Parathyroid adenoma (tissue), 2 donors: ENCODE measurements at regions not wholly inside any gene's neighbourhood (a gene's known extent, or its start where the extent isn't known, plus 50 kb on each side); places are given as distances from the start of the nearest gene placed in this dataset.

ENCODE experiments used
- H2AFZ ChIP-seq: fragments of 300-600 bp; sonication (generic); one replicate; pipeline ENCODE4 v1.7.0; 2017; ENCODE audit warnings: antibody characterized with exemption, mild to moderate bottlenecking
- H3K27ac ChIP-seq: fragments of 300-600 bp; sonication (generic); one replicate; pipeline ENCODE4 v1.7.0; 2017
- H3K27me3 ChIP-seq: fragments of 300-600 bp; sonication (generic); one replicate; pipeline ENCODE4 v1.7.0; 2017; ENCODE audit warnings: low read length; ENCODE audit not compliant: control insufficient read depth, insufficient read depth
- H3K36me3 ChIP-seq: fragments of 300-600 bp; sonication (generic); one replicate; pipeline ENCODE4 v1.7.0; 2017; ENCODE audit warnings: low read length; ENCODE audit not compliant: control insufficient read depth, insufficient read depth
- H3K4me1 ChIP-seq: fragments of 300-600 bp; sonication (generic); one replicate; pipeline ENCODE4 v1.7.0; 2017; ENCODE audit warnings: control low read depth
- H3K4me2 ChIP-seq: fragments of 300-600 bp; sonication (generic); one replicate; pipeline ENCODE4 v1.7.0; 2017; ENCODE audit warnings: low read length
- H3K4me3 ChIP-seq: fragments of 300-600 bp; sonication (generic); one replicate; pipeline ENCODE4 v1.7.0; 2017; ENCODE audit warnings: low read depth, low read length
- H3K79me2 ChIP-seq: fragments of 300-600 bp; sonication (generic); one replicate; pipeline ENCODE4 v1.7.0; 2017; ENCODE audit warnings: control low read depth
- H3K9ac ChIP-seq: fragments of 300-600 bp; sonication (generic); one replicate; pipeline ENCODE4 v1.7.0; 2017; ENCODE audit warnings: mild to moderate bottlenecking
- H3K9me3 ChIP-seq: fragments of 300-600 bp; sonication (generic); one replicate; pipeline ENCODE4 v1.7.0; 2017; ENCODE audit warnings: low read length; ENCODE audit not compliant: control insufficient read depth
- TF ChIP-seq, protein P1 (sequence below): fragments of 300-600 bp; sonication (generic); IDR thresholded peaks from one replicate; pipeline ENCODE4 v1.7.0; 2017; ENCODE audit warnings: antibody characterized with exemption, mild to moderate bottlenecking
- donor health status: primary hyperparathyroidism.

DNA sequence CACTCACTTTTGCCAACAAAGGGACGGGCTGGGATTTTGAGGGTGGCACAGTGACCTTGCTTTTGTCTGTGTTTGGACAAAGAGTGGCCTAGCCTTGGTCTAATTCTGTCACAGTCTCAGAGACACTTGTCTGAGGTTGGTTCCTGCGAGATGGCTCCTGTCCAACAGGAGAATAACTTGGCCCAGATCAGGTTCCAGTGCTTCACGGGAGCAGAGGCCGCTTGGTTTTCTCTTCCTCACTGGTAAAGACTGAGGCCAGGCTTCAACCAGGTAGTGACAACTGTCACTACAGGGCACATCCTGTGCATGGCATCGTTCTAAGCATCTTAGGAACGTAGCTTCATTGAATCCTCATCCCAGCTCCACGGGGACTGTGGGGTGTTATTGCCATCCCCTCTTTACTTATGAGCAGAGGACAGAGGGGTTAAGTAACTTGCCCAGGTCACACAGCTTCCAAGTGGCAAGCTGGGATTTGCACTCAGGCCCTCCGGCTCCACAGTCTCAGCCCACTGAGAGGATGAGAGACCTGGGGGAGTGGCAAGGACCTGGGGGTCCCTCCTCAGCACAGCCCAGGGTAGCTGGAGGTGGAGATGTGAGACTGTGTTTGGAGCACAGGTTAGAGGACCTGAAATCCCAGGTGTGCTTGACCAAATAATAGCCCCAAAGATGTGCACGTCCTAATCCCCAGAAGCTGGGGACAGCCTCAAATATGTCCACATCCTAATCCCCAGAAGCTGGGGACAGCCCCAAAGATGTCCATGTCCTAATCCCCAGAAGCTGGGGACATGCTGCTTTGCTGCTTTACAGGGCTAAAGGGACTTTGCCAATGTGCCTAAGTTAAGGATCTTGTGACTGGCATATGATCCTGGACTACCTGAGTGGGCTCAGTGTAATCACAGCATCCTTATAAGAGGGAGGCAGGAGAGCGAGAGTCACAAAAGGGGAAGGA is 179.2 kb upstream of the RTL1 start:
- Histone ChIP-seq H3K27me3 (no peaks in the 10 kb centered on the region), H3K36me3 (no peaks in the 10 kb centered on the region), H3K4me3 (no peak overlapping the region), H3K9me3 (no peaks in the 10 kb centered on the region), H3K4me1 (no peaks in the 10 kb centered on the region), H2AFZ (no peak overlapping the region), H3K79me2 (no peaks in the 10 kb centered on the region), H3K27ac (no peak overlapping the region), H3K4me2 (no peak overlapping the region), H3K9ac (no peak overlapping the region)
- TF ChIP-seq, protein P1, sequence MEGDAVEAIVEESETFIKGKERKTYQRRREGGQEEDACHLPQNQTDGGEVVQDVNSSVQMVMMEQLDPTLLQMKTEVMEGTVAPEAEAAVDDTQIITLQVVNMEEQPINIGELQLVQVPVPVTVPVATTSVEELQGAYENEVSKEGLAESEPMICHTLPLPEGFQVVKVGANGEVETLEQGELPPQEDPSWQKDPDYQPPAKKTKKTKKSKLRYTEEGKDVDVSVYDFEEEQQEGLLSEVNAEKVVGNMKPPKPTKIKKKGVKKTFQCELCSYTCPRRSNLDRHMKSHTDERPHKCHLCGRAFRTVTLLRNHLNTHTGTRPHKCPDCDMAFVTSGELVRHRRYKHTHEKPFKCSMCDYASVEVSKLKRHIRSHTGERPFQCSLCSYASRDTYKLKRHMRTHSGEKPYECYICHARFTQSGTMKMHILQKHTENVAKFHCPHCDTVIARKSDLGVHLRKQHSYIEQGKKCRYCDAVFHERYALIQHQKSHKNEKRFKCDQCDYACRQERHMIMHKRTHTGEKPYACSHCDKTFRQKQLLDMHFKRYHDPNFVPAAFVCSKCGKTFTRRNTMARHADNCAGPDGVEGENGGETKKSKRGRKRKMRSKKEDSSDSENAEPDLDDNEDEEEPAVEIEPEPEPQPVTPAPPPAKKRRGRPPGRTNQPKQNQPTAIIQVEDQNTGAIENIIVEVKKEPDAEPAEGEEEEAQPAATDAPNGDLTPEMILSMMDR, result no peak

DNA sequence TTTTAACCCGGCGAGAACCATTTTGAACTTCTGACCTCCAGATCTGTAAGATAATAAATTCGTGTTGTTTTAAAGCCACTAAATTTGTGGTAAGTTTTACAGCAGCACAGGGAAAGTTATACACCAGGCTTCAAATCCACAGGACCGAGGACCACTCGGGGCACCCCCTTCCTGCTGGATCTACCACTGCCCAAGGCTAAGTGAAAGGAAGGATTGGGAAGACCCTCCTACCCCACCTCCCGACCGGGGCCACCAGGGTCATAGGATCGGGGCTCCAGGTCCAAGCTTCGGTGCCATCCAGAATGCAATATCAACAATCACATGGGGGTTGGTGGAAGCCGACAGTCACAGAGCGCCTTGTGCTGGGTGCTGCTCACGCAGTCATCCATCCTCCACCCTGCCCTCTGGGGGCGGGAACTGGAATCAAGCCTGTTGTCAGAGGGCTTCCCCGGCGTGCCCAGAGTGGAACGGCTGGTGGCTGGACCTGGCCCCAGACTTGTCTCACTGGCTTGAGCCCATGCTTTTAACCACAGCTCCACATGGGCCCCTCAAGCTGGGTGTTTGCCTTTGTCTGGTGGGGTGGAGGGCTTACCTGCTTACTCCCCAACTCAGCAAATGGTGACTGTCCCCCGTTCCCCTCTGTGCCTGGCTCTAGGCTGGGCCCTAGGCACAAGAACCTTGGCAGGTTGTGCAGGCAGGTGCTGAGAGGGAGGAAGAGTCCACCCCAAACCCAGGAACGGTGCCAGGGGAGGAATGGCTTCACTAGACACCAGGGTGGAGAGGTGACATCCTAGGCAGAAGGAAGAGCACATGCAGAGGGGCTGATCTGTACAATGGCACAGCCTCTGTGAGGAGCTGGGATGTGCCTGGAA is 180.3 kb upstream of the RTL1 start:
- H3K4me3 ChIP-seq, result no peak overlapping the region
- TF ChIP-seq, protein P1, result no peak
- H3K36me3 ChIP-seq, result no peaks in the 10 kb centered on the region
- no peaks in the 10 kb centered on the region for H3K4me1 ChIP-seq
- H3K27me3 ChIP-seq, result no peaks in the 10 kb centered on the region
- no peak overlapping the region for H3K9ac ChIP-seq
- no peak overlapping the region for H3K27ac ChIP-seq
- H3K79me2 ChIP-seq, result no peaks in the 10 kb centered on the region
- no peak overlapping the region for H3K4me2 ChIP-seq
- no peaks in the 10 kb centered on the region for H3K9me3 ChIP-seq
- H2AFZ ChIP-seq, result no peak overlapping the region

- Histone ChIP-seq H3K4me3 (no peak overlapping the region), H3K27me3 (no peaks in the 10 kb centered on the region), H3K4me2 (no peak overlapping the region), H2AFZ (no peak overlapping the region), H3K79me2 (no peaks in the 10 kb centered on the region), H3K36me3 (no peaks in the 10 kb centered on the region), H3K9ac (no peak overlapping the region), H3K9me3 (no peaks in the 10 kb centered on the region), H3K4me1 (no peaks in the 10 kb centered on the region), H3K27ac (no peak overlapping the region)
- TF ChIP-seq, protein P1, result no peak
Observed at GRCh38 chr14:101084436-101084826, 180.9 kb upstream of the RTL1 start.

- H3K4me1 ChIP-seq, result no peaks in the 10 kb centered on the region
- H3K36me3 ChIP-seq, result no peaks in the 10 kb centered on the region
- no peaks in the 10 kb centered on the region for H3K27me3 ChIP-seq
- no peak overlapping the region for H3K4me2 ChIP-seq
- H3K27ac ChIP-seq, result no peak overlapping the region
- no peak overlapping the region for H3K4me3 ChIP-seq
- no peak overlapping the region for H3K9ac ChIP-seq
- TF ChIP-seq, protein P1, result no peak
- no peaks in the 10 kb centered on the region for H3K9me3 ChIP-seq
- H2AFZ ChIP-seq, result no peak overlapping the region
- no peaks in the 10 kb centered on the region for H3K79me2 ChIP-seq
Observed at GRCh38 chr14:101086926-101087325, 183.4 kb upstream of the RTL1 start.
